ENCODE measurements at regions not wholly inside any gene's neighbourhood (a gene's known extent, or its start where the extent isn't known, plus 50 kb on each side); places are given as distances from the start of the nearest gene placed in this dataset.

GRCh38 chr15:98546329-98546728 lies 102.0 kb upstream of the IGF1R start:
- Histone ChIP-seq H3K79me2 (ENCODE audit: insufficient read depth, low read length) (no peaks in the 10 kb centered on the region), H3K9ac (ENCODE audit: low read length) (no peak overlapping the region), H3K4me2 (ENCODE audit: low read length) (no peak overlapping the region), H3K4me3 (ENCODE audit: insufficient read depth, low read depth, low read length) (no peak overlapping the region), H2AFZ (ENCODE audit: low read depth, low read length) (no peak overlapping the region), H3K4me1 (ENCODE audit: insufficient read depth, low read length) (peaks cover 7% of the 10 kb centered on the region), H3K27me3 (ENCODE audit: insufficient read depth, low read length) (no peaks in the 10 kb centered on the region), H3K27ac (ENCODE audit: low read depth, low read length) (no peak overlapping the region), H3K9me3 (ENCODE audit: insufficient read depth, low read depth, low read length) (no peaks in the 10 kb centered on the region), H4K20me1 (ENCODE audit: insufficient read depth, low read length) (no peaks in the 10 kb centered on the region), H3K36me3 (ENCODE audit: insufficient read depth, low read length) (no peaks in the 10 kb centered on the region)
- peaks cover 2% of the 10 kb centered on the region for H3K9me3 Mint-ChIP-seq (ENCODE audit: unreplicated experiment)
- peaks cover 7% of the 10 kb centered on the region for H3K4me1 Mint-ChIP-seq (ENCODE audit: low read depth, unreplicated experiment)
- no peak overlapping the region for H3K4me3 Mint-ChIP-seq (ENCODE audit: unreplicated experiment)
- peaks cover 8% of the 10 kb centered on the region for H3K27me3 Mint-ChIP-seq (ENCODE audit: low read depth, unreplicated experiment)
- H3K36me3 Mint-ChIP-seq (ENCODE audit: low read depth, unreplicated experiment) = peaks cover 5% of the 10 kb centered on the region
- DNase-seq (ENCODE audit: low read depth) (no peak), FAIRE-seq (no peak)
- no peak overlapping the region for H3K27ac Mint-ChIP-seq (ENCODE audit: unreplicated experiment)
- TF ChIP-seq CTCF (IDR thresholded peaks at IDR 0.05; ENCODE audit: insufficient read depth, low read depth, low read length) = no peak
- no peak for TF ChIP-seq EZH2 (IDR thresholded peaks at IDR 0.05; ENCODE audit: insufficient read depth, low read length)

GRCh38 chr15:98547275-98547674 lies 101.1 kb upstream of the IGF1R start:
- Histone ChIP-seq H3K4me2 (ENCODE audit: low read length) (peak overlapping the region; percentile 95), H3K27me3 (ENCODE audit: insufficient read depth, low read length) (no peaks in the 10 kb centered on the region), H3K4me1 (ENCODE audit: insufficient read depth, low read length) (peaks cover 7% of the 10 kb centered on the region), H3K9ac (ENCODE audit: low read length) (no peak overlapping the region), H3K27ac (ENCODE audit: low read depth, low read length) (no peak overlapping the region), H2AFZ (ENCODE audit: low read depth, low read length) (no peak overlapping the region), H3K4me3 (ENCODE audit: insufficient read depth, low read depth, low read length) (no peak overlapping the region), H3K36me3 (ENCODE audit: insufficient read depth, low read length) (no peaks in the 10 kb centered on the region), H3K9me3 (ENCODE audit: insufficient read depth, low read depth, low read length) (no peaks in the 10 kb centered on the region), H3K79me2 (ENCODE audit: insufficient read depth, low read length) (no peaks in the 10 kb centered on the region), H4K20me1 (ENCODE audit: insufficient read depth, low read length) (no peaks in the 10 kb centered on the region)
- Mint-ChIP-seq H3K27me3 (ENCODE audit: low read depth, unreplicated experiment) (peaks cover 8% of the 10 kb centered on the region), H3K27ac (ENCODE audit: unreplicated experiment) (no peak overlapping the region), H3K4me1 (ENCODE audit: low read depth, unreplicated experiment) (peaks cover 11% of the 10 kb centered on the region), H3K4me3 (ENCODE audit: unreplicated experiment) (peak overlapping the region; percentile 93), H3K36me3 (ENCODE audit: low read depth, unreplicated experiment) (peaks cover 5% of the 10 kb centered on the region), H3K9me3 (ENCODE audit: unreplicated experiment) (peaks cover under 1% of the 10 kb centered on the region)
- no peak for TF ChIP-seq CTCF (IDR thresholded peaks at IDR 0.05; ENCODE audit: insufficient read depth, low read depth, low read length)
- TF ChIP-seq EZH2 (IDR thresholded peaks at IDR 0.05; ENCODE audit: insufficient read depth, low read length) = no peak
- DNase-seq (ENCODE audit: low read depth) = no peak
- FAIRE-seq = no peak

- Histone ChIP-seq H3K9me3 (ENCODE audit: insufficient read depth, low read depth, low read length) (no peaks in the 10 kb centered on the region), H3K27ac (ENCODE audit: low read depth, low read length) (no peak overlapping the region), H3K4me3 (ENCODE audit: insufficient read depth, low read depth, low read length) (peak overlapping the region; percentile 64), H3K36me3 (ENCODE audit: insufficient read depth, low read length) (no peaks in the 10 kb centered on the region), H4K20me1 (ENCODE audit: insufficient read depth, low read length) (no peaks in the 10 kb centered on the region), H3K9ac (ENCODE audit: low read length) (peak overlapping the region; percentile 58), H3K4me2 (ENCODE audit: low read length) (peak overlapping the region; percentile 95), H3K79me2 (ENCODE audit: insufficient read depth, low read length) (no peaks in the 10 kb centered on the region), H2AFZ (ENCODE audit: low read depth, low read length) (peak overlapping the region; percentile 97), H3K27me3 (ENCODE audit: insufficient read depth, low read length) (no peaks in the 10 kb centered on the region), H3K4me1 (ENCODE audit: insufficient read depth, low read length) (peaks cover 7% of the 10 kb centered on the region)
- Mint-ChIP-seq H3K4me3 (ENCODE audit: unreplicated experiment) (peak overlapping the region; percentile 93), H3K4me1 (ENCODE audit: low read depth, unreplicated experiment) (peaks cover 14% of the 10 kb centered on the region), H3K27me3 (ENCODE audit: low read depth, unreplicated experiment) (peaks cover 8% of the 10 kb centered on the region), H3K36me3 (ENCODE audit: low read depth, unreplicated experiment) (peaks cover 5% of the 10 kb centered on the region), H3K27ac (ENCODE audit: unreplicated experiment) (peak overlapping the region; percentile 97), H3K9me3 (ENCODE audit: unreplicated experiment) (no peaks in the 10 kb centered on the region)
- DNase-seq (ENCODE audit: low read depth) (peak; percentile 6), FAIRE-seq (no peak)
- no peak for TF ChIP-seq CTCF (IDR thresholded peaks at IDR 0.05; ENCODE audit: insufficient read depth, low read depth, low read length)
- no peak for TF ChIP-seq EZH2 (IDR thresholded peaks at IDR 0.05; ENCODE audit: insufficient read depth, low read length)
Observed at GRCh38 chr15:98547741-98548138, 100.6 kb upstream of the IGF1R start.
